ENCODE measurements at regions not wholly inside any gene's neighbourhood (a gene's known extent, or its start where the extent isn't known, plus 50 kb on each side); places are given as distances from the start of the nearest gene placed in this dataset.

DNA sequence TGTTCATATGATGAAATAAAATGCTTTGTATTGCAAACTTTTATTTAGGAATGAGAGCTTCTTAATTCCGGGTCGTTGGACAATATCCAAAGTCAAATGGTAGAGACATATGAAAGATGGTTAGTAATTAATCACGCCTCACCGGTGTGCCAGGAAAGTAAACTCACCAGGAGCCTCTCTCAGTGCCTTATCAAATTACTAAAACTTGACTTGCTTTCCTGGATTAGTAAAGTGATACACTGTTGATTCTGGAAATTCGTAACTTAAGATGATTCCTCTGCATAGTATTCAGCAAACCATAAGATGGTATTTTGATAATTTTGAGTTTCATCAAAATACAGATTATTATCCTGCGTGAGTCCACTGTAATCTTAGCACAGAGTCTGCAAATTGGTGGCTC is 115.2 kb downstream of the PAX1 start:
- TF ChIP-seq, protein P1, sequence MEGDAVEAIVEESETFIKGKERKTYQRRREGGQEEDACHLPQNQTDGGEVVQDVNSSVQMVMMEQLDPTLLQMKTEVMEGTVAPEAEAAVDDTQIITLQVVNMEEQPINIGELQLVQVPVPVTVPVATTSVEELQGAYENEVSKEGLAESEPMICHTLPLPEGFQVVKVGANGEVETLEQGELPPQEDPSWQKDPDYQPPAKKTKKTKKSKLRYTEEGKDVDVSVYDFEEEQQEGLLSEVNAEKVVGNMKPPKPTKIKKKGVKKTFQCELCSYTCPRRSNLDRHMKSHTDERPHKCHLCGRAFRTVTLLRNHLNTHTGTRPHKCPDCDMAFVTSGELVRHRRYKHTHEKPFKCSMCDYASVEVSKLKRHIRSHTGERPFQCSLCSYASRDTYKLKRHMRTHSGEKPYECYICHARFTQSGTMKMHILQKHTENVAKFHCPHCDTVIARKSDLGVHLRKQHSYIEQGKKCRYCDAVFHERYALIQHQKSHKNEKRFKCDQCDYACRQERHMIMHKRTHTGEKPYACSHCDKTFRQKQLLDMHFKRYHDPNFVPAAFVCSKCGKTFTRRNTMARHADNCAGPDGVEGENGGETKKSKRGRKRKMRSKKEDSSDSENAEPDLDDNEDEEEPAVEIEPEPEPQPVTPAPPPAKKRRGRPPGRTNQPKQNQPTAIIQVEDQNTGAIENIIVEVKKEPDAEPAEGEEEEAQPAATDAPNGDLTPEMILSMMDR (optimal IDR thresholded peaks at IDR 0.05 in 1 of 3, IDR thresholded peaks at IDR 0.05 in 1 of 3, conservative IDR thresholded peaks at IDR 0.05 in 1 of 3; ENCODE audit: extremely low read depth in 1 of 3, insufficient read depth in 2 of 3, low read length in 3 of 3), result no peak
- no peak for TF ChIP-seq EZH2 (IDR thresholded peaks at IDR 0.05; ENCODE audit: low read length)
